ENCODE measurements at regions not wholly inside any gene's neighbourhood (a gene's known extent, or its start where the extent isn't known, plus 50 kb on each side); places are given as distances from the start of the nearest gene placed in this dataset.

GRCh38 chr12:24328261-24328660, 378.8 kb upstream of the SOX5 start:
- TF ChIP-seq, protein P1, sequence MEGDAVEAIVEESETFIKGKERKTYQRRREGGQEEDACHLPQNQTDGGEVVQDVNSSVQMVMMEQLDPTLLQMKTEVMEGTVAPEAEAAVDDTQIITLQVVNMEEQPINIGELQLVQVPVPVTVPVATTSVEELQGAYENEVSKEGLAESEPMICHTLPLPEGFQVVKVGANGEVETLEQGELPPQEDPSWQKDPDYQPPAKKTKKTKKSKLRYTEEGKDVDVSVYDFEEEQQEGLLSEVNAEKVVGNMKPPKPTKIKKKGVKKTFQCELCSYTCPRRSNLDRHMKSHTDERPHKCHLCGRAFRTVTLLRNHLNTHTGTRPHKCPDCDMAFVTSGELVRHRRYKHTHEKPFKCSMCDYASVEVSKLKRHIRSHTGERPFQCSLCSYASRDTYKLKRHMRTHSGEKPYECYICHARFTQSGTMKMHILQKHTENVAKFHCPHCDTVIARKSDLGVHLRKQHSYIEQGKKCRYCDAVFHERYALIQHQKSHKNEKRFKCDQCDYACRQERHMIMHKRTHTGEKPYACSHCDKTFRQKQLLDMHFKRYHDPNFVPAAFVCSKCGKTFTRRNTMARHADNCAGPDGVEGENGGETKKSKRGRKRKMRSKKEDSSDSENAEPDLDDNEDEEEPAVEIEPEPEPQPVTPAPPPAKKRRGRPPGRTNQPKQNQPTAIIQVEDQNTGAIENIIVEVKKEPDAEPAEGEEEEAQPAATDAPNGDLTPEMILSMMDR (IDR thresholded peaks at IDR 0.05 in 2 of 3, conservative IDR thresholded peaks at IDR 0.05 in 1 of 3; ENCODE audit: borderline replicate concordance in 1 of 3, insufficient read depth in 1 of 3, low read depth in 2 of 3, low read length in 2 of 3), result no peak
- TF ChIP-seq POLR2A (IDR thresholded peaks at IDR 0.05; ENCODE audit: borderline replicate concordance, extremely low read depth, insufficient read depth, insufficient read length), result no peak
- TF ChIP-seq RAD21 (IDR thresholded peaks at IDR 0.05; ENCODE audit: low read depth), result no peak
- no peak for TF ChIP-seq JUND (IDR thresholded peaks at IDR 0.05)
- no peak for TF ChIP-seq SP1 (IDR thresholded peaks at IDR 0.05; ENCODE audit: low read depth)
- TF ChIP-seq POLR2AphosphoS5 (IDR thresholded peaks at IDR 0.05; ENCODE audit: low read depth, low read length), result no peak
- no peak for TF ChIP-seq ZNF274 (IDR thresholded peaks at IDR 0.05; ENCODE audit: low read depth, low read length)
- no peak for TF ChIP-seq EZH2 (IDR thresholded peaks at IDR 0.05)
- no peak for TF ChIP-seq ZBTB33 (IDR thresholded peaks at IDR 0.05; ENCODE audit: extremely low read depth, insufficient replicate concordance, low read length)

All from HCT116 (cell line).